Glomerular endothelial cell (primary cell): ENCODE measurements at regions not wholly inside any gene's neighbourhood (a gene's known extent, or its start where the extent isn't known, plus 50 kb on each side); places are given as distances from the start of the nearest gene placed in this dataset.
"Not testable (repeated sequence)": the region's sequence is repeated elsewhere in the genome, so short reads cannot be mapped to it uniquely, and the experiment has no call there.

Experiments used
- DNase-seq: peaks from one replicate; pipeline ENCODE4 v3.0.0-alpha.2; 2011; ENCODE audit warnings: low read depth, low spot score; ENCODE audit errors: extremely low read depth

GRCh38 chr19:14285726-14286125 is 79.8 kb upstream of the ADGRL1 start:
- DNase-seq = not testable (repeated sequence)

- peak; percentile 58 for DNase-seq
These were observed 78.0 kb upstream of the ADGRL1 start for GRCh38 chr19:14283813-14284520.

DNA sequence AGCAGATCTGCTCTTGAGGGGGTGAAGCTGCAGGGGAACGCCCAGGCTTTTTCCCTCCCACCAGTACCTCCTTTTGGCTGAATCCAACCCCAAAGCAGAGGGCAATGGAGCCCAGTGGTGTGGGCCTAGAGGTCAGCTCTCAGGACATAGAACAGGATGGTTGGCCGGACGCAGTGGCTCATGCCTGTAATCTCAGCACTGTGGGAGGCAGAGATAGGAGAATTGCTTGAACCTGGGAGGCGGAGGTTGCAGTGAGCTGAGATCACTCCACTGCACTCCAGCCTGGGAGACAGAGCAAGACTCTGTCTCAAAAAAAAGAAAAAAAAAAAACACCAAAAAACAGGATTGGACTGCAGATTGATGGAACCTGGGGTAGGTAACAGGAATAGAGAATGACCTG is 73.3 kb upstream of the ADGRL1 start:
- DNase-seq = not testable (repeated sequence)

DNA sequence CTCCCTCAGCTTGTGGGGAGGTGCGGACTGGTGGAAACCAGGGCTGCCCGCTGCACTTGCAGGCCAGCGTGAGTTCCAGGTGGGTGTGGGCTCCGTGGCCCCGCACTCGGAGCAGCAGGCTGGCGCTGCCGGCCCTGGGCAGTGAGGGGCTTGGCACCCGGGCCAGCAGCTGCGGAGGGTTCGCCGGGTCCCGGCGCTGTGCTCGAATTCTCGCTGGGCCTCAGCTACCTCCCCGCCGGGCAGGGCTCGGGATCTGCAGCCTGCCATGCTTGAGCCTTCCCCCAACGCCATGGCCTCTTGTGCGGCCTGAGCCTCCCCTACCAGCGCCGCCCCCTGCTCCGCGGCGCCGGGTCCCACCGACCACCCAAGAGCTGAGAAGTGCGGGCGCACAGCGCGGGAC is 71.6 kb upstream of the ADGRL1 start:
- no peak for DNase-seq

- not testable (repeated sequence) for DNase-seq
These were observed 69.9 kb upstream of the ADGRL1 start for GRCh38 chr19:14275823-14276222.

- DNase-seq = no peak
These were observed 66.7 kb upstream of the ADGRL1 start for GRCh38 chr19:14272623-14273022.

DNA sequence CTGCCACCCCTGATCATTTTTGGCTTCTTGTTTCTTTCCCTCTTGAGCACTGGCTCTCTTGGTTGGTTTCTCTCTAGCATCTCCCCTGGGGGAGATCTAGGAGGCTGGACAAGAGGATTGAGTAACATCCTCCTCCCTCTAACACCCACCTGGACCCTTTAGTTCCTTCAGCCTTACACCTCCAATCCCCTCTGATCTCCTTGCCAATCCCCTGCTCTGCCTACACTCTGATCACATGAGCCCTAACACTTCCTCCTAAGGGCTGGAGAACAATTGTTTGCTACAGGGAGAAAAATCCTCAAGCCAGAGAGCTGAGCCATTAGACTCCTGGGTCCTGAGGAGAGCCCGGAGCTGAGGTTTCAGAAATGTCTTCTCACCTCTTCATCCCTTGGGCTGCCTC is 65.9 kb upstream of the ADGRL1 start:
- no peak for DNase-seq

DNA sequence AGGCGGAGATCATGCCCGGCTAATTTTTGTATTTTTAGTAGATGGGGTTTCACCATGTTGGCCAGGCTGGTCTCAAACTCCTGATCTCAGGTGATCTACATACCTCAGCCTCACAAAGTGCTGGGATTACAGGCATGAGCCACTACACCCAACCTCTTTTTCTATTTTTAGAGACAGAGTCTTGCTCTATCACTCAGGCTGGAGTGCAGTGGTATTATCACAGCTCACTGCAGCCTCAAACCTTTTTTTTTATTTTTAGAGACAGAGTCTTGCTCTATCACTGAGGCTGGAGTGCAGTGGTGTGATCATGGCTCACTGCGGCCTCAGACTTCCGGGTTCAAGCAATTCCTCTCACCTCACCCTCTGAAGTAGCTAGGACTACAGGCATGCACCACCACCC is 64.6 kb upstream of the ADGRL1 start:
- DNase-seq = not testable (repeated sequence)

- no peak for DNase-seq
These were observed 61.3 kb upstream of the ADGRL1 start for GRCh38 chr19:14267224-14267741.

GRCh38 chr19:14266208-14266607 is 60.2 kb upstream of the ADGRL1 start:
- not testable (repeated sequence) for DNase-seq

GRCh38 chr19:14265290-14266036 is 59.5 kb upstream of the ADGRL1 start:
- no peak for DNase-seq

GRCh38 chr19:14255902-14256649 is 50.1 kb upstream of the ADGRL1 start:
- DNase-seq = not testable (repeated sequence)
